ENCODE measurements at regions not wholly inside any gene's neighbourhood (a gene's known extent, or its start where the extent isn't known, plus 50 kb on each side); places are given as distances from the start of the nearest gene placed in this dataset.

DNA sequence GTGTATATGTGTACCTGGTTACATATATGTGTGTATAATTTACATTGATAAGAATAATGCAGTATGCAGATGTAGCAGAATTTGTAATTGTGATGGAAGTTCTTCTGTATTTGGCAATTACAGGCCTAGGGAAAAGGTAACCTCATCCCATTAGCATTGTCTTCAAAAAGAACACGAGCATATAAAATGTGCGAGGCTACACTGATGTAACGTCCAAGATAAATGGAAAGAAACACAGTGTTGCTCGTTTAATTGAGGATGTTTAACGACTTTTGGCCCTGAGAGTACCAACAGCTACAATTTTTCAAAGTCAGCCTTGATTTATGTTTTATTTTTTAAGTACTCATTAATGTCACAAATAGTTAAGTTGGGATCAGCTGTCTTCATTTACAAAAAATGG is 703.5 kb upstream of the RBFOX1 start:
- H3K4me3 ChIP-seq (replicated peaks in 1 of 2; ENCODE audit: low read depth in 2 of 2, low read length in 2 of 2) = no peak overlapping the region
- no peak for TF ChIP-seq CTCF (IDR thresholded peaks at IDR 0.05; ENCODE audit: low read depth, low read length)
- DNase-seq (ENCODE audit: low read depth in 2 of 2) = no peak

DNA sequence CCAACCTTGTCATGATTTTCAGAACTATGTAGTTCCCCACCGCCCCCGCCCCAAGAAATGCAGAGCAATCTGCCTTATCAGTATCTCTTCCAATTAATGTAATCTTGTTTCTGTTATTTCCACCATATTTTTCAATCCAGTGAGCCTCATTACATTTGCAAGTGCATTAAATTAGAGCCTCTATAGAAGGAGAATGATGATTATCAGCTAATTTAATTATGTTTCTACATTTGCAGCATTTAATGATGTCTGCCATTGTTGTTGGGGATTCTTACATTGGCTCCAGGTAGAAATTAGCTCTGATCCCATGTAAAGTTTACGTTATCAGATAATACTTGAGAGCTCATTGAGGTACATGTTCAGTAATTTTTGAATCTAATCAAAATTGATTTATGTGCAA is 707.0 kb upstream of the RBFOX1 start:
- no peak for TF ChIP-seq CTCF (IDR thresholded peaks at IDR 0.05; ENCODE audit: low read depth, low read length)
- no peak for DNase-seq (ENCODE audit: low read depth in 2 of 2)
- no peak overlapping the region for H3K4me3 ChIP-seq (replicated peaks in 1 of 2; ENCODE audit: low read depth in 2 of 2, low read length in 2 of 2)

- no peak overlapping the region for H3K4me3 ChIP-seq (replicated peaks in 1 of 2; ENCODE audit: low read depth in 2 of 2, low read length in 2 of 2)
- no peak for DNase-seq (ENCODE audit: low read depth in 2 of 2)
- TF ChIP-seq CTCF (IDR thresholded peaks at IDR 0.05; ENCODE audit: low read depth, low read length) = no peak
Measured at GRCh38 chr16:6618874-6619273, 713.8 kb upstream of the RBFOX1 start.

- H3K4me3 ChIP-seq (replicated peaks in 1 of 2; ENCODE audit: low read depth in 2 of 2, low read length in 2 of 2) = no peak overlapping the region
- DNase-seq (ENCODE audit: low read depth in 2 of 2) = no peak
- no peak for TF ChIP-seq CTCF (IDR thresholded peaks at IDR 0.05; ENCODE audit: low read depth, low read length)
Measured at GRCh38 chr16:6616746-6617145, 715.9 kb upstream of the RBFOX1 start.

- TF ChIP-seq CTCF (IDR thresholded peaks at IDR 0.05; ENCODE audit: low read depth, low read length) = no peak
- no peak overlapping the region for H3K4me3 ChIP-seq (replicated peaks in 1 of 2; ENCODE audit: low read depth in 2 of 2, low read length in 2 of 2)
- no peak for DNase-seq (ENCODE audit: low read depth in 2 of 2)
Measured at GRCh38 chr16:6615636-6616035, 717.0 kb upstream of the RBFOX1 start.

GRCh38 chr16:6611535-6611934 is 721.1 kb upstream of the RBFOX1 start:
- no peak overlapping the region for H3K4me3 ChIP-seq (replicated peaks in 1 of 2; ENCODE audit: low read depth in 2 of 2, low read length in 2 of 2)
- DNase-seq (ENCODE audit: low read depth in 2 of 2) = no peak
- no peak for TF ChIP-seq CTCF (IDR thresholded peaks at IDR 0.05; ENCODE audit: low read depth, low read length)

GRCh38 chr16:6605490-6605889 is 727.2 kb upstream of the RBFOX1 start:
- TF ChIP-seq CTCF (IDR thresholded peaks at IDR 0.05; ENCODE audit: low read depth, low read length) = no peak
- no peak for DNase-seq (ENCODE audit: low read depth in 2 of 2)
- no peak overlapping the region for H3K4me3 ChIP-seq (replicated peaks in 1 of 2; ENCODE audit: low read depth in 2 of 2, low read length in 2 of 2)
